Testis (tissue), 2 donors: ENCODE measurements at regions not wholly inside any gene's neighbourhood (a gene's known extent, or its start where the extent isn't known, plus 50 kb on each side); places are given as distances from the start of the nearest gene placed in this dataset.

Experiments used
- DNase-seq: peaks from one replicate; pipeline ENCODE4 v3.0.0-alpha.2; 2019
- H3K27ac ChIP-seq, 2 donors: fragments of 200-600 bp; sonication (generic); one replicate each; pipeline ENCODE4 v1.5.1; 2019
- H3K27me3 ChIP-seq: fragments of 200-600 bp; sonication (generic); one replicate; pipeline ENCODE4 v1.5.1; 2019
- H3K36me3 ChIP-seq: fragments of 200-600 bp; sonication (generic); one replicate; pipeline ENCODE4 v1.5.1; 2017; ENCODE audit warnings: low read depth; ENCODE audit errors: missing control alignments
- H3K4me1 ChIP-seq: fragments of 200-600 bp; sonication (generic); one replicate; pipeline ENCODE4 v1.5.1; 2019
- H3K4me3 ChIP-seq, 2 donors: fragments of 200-600 bp; sonication (generic); one replicate each; pipeline ENCODE4 v1.5.1; 2017 to 2019
- H3K9me3 ChIP-seq: fragments of 200-600 bp; sonication (generic); one replicate; pipeline ENCODE4 v1.5.1; 2017
- CTCF ChIP-seq, 3 experiments: fragments of 450-650 bp in 2 of 3; fragments of 200-600 bp in 1 of 3; sonication (generic) in 1 of 3; IDR thresholded peaks; one replicate each; pipeline ENCODE4 v1.5.1; 2016 to 2019; ENCODE audit warnings: antibody characterized with exemption in 3 of 3, mild to moderate bottlenecking in 2 of 3, moderate library complexity in 1 of 3
- POLR2A ChIP-seq: fragments of 450-650 bp; IDR thresholded peaks from one replicate; pipeline ENCODE4 v1.6.1; 2017; ENCODE audit warnings: antibody characterized with exemption, mild to moderate bottlenecking, moderate library complexity
- WGBS, 2 donors: methylation state at CpG; one replicate each; pipeline ENCODE4 v1.1.5; 2018; 5-methylcytosine and 5-hydroxymethylcytosine counted together
- intact Hi-C: fragments of 100-400 bp; cut with DNase I; formaldehyde crosslinking; loops from one replicate; pipeline ENCODE4 v1.15.1; 2023; ENCODE audit warnings: low total_unique reads

GRCh38 chr4:189414021-189414420 lies 526.7 kb upstream of the FRG1 start:
- no peak overlapping the region for H3K4me3 ChIP-seq
- H3K36me3 ChIP-seq, result no peaks in the 10 kb centered on the region
- TF ChIP-seq POLR2A (no peak), CTCF (IDR thresholded peaks at IDR 0.05) (no peak)
- no peak for DNase-seq
- H3K27ac ChIP-seq, result no peak overlapping the region
- no peaks in the 10 kb centered on the region for H3K9me3 ChIP-seq
- no peaks in the 10 kb centered on the region for H3K27me3 ChIP-seq
- no peaks in the 10 kb centered on the region for H3K4me1 ChIP-seq
- 78 to 83% methylated on average over 4 of the region's 4 CpGs for WGBS, 2 donors
- intact Hi-C loops, result no loop called here

- Histone ChIP-seq H3K27me3 (no peaks in the 10 kb centered on the region), H3K4me1 (peaks cover 19% of the 10 kb centered on the region), H3K27ac (no peak overlapping the region), H3K9me3 (no peaks in the 10 kb centered on the region), H3K4me3 (no peak overlapping the region), H3K36me3 (no peaks in the 10 kb centered on the region)
- no peak for DNase-seq
- intact Hi-C loops, result no loop called here
- TF ChIP-seq POLR2A (no peak), CTCF (IDR thresholded peaks at IDR 0.05) (no peak)
- 50 to 59% methylated on average over 10 of the region's 10 CpGs for WGBS, 2 donors
Observed at GRCh38 chr4:189420572-189420971, 520.1 kb upstream of the FRG1 start.

- 84 to 91% methylated on average over 3 of the region's 3 CpGs for WGBS, 2 donors
- intact Hi-C loops, result no loop called here
- no peaks in the 10 kb centered on the region for H3K9me3 ChIP-seq
- no peak overlapping the region for H3K4me3 ChIP-seq
- no peaks in the 10 kb centered on the region for H3K36me3 ChIP-seq
- TF ChIP-seq CTCF (IDR thresholded peaks at IDR 0.05) (peak in 1 of 3 experiments; percentile 14), POLR2A (no peak)
- no peak overlapping the region for H3K27ac ChIP-seq
- no peak for DNase-seq
- H3K27me3 ChIP-seq, result no peaks in the 10 kb centered on the region
- no peaks in the 10 kb centered on the region for H3K4me1 ChIP-seq
Observed at GRCh38 chr4:189436207-189436606, 504.5 kb upstream of the FRG1 start.

- 79 to 87% methylated on average over 4 of the region's 4 CpGs for WGBS, 2 donors
- intact Hi-C loops, result no loop called here
- Histone ChIP-seq H3K4me1 (no peaks in the 10 kb centered on the region), H3K4me3 (no peak overlapping the region), H3K9me3 (no peaks in the 10 kb centered on the region), H3K27ac (no peak overlapping the region), H3K36me3 (no peaks in the 10 kb centered on the region), H3K27me3 (no peaks in the 10 kb centered on the region)
- no peak for DNase-seq
- TF ChIP-seq CTCF (IDR thresholded peaks at IDR 0.05) (no peak), POLR2A (no peak)
Observed at GRCh38 chr4:189440716-189441115, 500.0 kb upstream of the FRG1 start.

GRCh38 chr4:189443341-189443740 lies 497.3 kb upstream of the FRG1 start:
- intact Hi-C loops, result no loop called here
- Histone ChIP-seq H3K36me3 (no peaks in the 10 kb centered on the region), H3K9me3 (no peaks in the 10 kb centered on the region), H3K4me1 (no peaks in the 10 kb centered on the region), H3K27ac (no peak overlapping the region), H3K4me3 (no peak overlapping the region), H3K27me3 (no peaks in the 10 kb centered on the region)
- 61 to 70% methylated on average over 6 of the region's 6 CpGs for WGBS, 2 donors
- no peak for DNase-seq
- TF ChIP-seq CTCF (IDR thresholded peaks at IDR 0.05) (no peak), POLR2A (no peak)
